CD14-positive monocyte (primary cell): ENCODE measurements at regions not wholly inside any gene's neighbourhood (a gene's known extent, or its start where the extent isn't known, plus 50 kb on each side); places are given as distances from the start of the nearest gene placed in this dataset.

Experiments
- DNase-seq, 3 donors: peaks; one replicate each; pipeline ENCODE4 v3.0.0-alpha.2; 2011 to 2022
- H2AFZ ChIP-seq: 2 replicates; pipeline ENCODE4 v1.6.0; 2012; ENCODE audit warnings: mild to moderate bottlenecking, low read depth, low read length, inconsistent platforms; ENCODE audit not compliant: insufficient read depth, poor library complexity, severe bottlenecking
- H3K27ac ChIP-seq, 2 donors: 1 replicate in 1 of 2; 2 replicates in 1 of 2; pipeline ENCODE4 v1.5.1; 2012 to 2013; ENCODE audit warnings: low read length in 2 of 2, control low read depth in 1 of 2, inconsistent platforms in 1 of 2, low read depth in 1 of 2, mild to moderate bottlenecking in 1 of 2
- H3K27me3 ChIP-seq, 2 donors: one replicate each; pipeline versions ENCODE4 v1.6.0 to v1.6.1; 2011 to 2013; ENCODE audit warnings: low read length in 2 of 2; ENCODE audit not compliant: control insufficient read depth in 2 of 2, insufficient read depth in 2 of 2
- H3K36me3 ChIP-seq, 2 donors: replicated peaks in 1 of 2; 1 replicate in 1 of 2; 2 replicates in 1 of 2; pipeline versions ENCODE4 v1.5.1 to v1.6.1; 2012 to 2013; ENCODE audit warnings: low read length in 2 of 2, control low read depth in 1 of 2, inconsistent platforms in 1 of 2, mild to moderate bottlenecking in 1 of 2; ENCODE audit not compliant: insufficient read depth in 2 of 2, control insufficient read depth in 1 of 2
- H3K4me1 ChIP-seq, 2 donors: 1 replicate in 1 of 2; 2 replicates in 1 of 2; pipeline versions ENCODE4 v1.5.1 to v1.6.1; 2012 to 2013; ENCODE audit warnings: low read length in 2 of 2, control low read depth in 1 of 2, inconsistent platforms in 1 of 2, mild to moderate bottlenecking in 1 of 2, moderate library complexity in 1 of 2; ENCODE audit not compliant: insufficient read depth in 2 of 2, control insufficient read depth in 1 of 2
- H3K4me2 ChIP-seq: replicated peaks from 2 replicates; pipeline ENCODE3; 2012; ENCODE audit warnings: low read length, moderate library complexity, mild to moderate bottlenecking; ENCODE audit not compliant: poor library complexity, severe bottlenecking; ENCODE audit errors: extremely low read depth
- H3K4me3 ChIP-seq, 3 experiments: fragments of 200-600 bp in 1 of 3; sonication (generic) in 1 of 3; replicated peaks in 1 of 3; 1 replicate in 2 of 3; 2 replicates in 1 of 3; pipeline ENCODE4 v1.5.1; 2011 to 2013; ENCODE audit warnings: low read length in 3 of 3, mild to moderate bottlenecking in 3 of 3, control low read depth in 2 of 3, low read depth in 2 of 3, inconsistent platforms in 1 of 3, moderate library complexity in 1 of 3
- H3K79me2 ChIP-seq: 2 replicates; pipeline ENCODE4 v1.6.0; 2012; ENCODE audit warnings: mild to moderate bottlenecking, control low read depth, inconsistent platforms, low read length, moderate library complexity; ENCODE audit not compliant: insufficient read depth
- H3K9ac ChIP-seq: 2 replicates; pipeline ENCODE4 v1.6.0; 2017; ENCODE audit warnings: low read length, mild to moderate bottlenecking; ENCODE audit not compliant: insufficient read depth, poor library complexity, severe bottlenecking
- H3K9me3 ChIP-seq, 2 donors: replicated peaks in 1 of 2; 1 replicate in 1 of 2; 2 replicates in 1 of 2; pipeline versions ENCODE4 v1.5.1 to v1.6.1; 2012 to 2013; ENCODE audit warnings: low read length in 2 of 2, control low read depth in 1 of 2; ENCODE audit not compliant: control insufficient read depth in 1 of 2, insufficient read depth in 1 of 2
- H4K20me1 ChIP-seq: 2 replicates; pipeline ENCODE4 v1.6.0; 2012; ENCODE audit warnings: mild to moderate bottlenecking, low read length, control low read depth, moderate library complexity; ENCODE audit not compliant: insufficient read depth
- H3K27ac Mint-ChIP-seq, 7 donors: one replicate each; pipeline ENCODE4 v1.8.0; 2020; ENCODE audit warnings: mild to moderate bottlenecking in 7 of 7, mixed read lengths in 7 of 7, moderate library complexity in 6 of 7, inconsistent platforms in 2 of 7
- H3K27me3 Mint-ChIP-seq, 3 donors: one replicate each; pipeline ENCODE4 v1.8.0; 2021 to 2022; ENCODE audit warnings: low read depth in 3 of 3, mild to moderate bottlenecking in 3 of 3, mixed read lengths in 3 of 3, moderate library complexity in 3 of 3, inconsistent platforms in 1 of 3
- H3K36me3 Mint-ChIP-seq, 2 donors: one replicate each; pipeline ENCODE4 v1.8.0; 2020; ENCODE audit warnings: mixed read lengths in 2 of 2, inconsistent platforms in 1 of 2, mild to moderate bottlenecking in 1 of 2
- H3K4me1 Mint-ChIP-seq: one replicate; pipeline ENCODE4 v1.8.0; 2020; ENCODE audit warnings: mild to moderate bottlenecking, mixed read lengths
- H3K4me3 Mint-ChIP-seq, 2 donors: one replicate each; pipeline ENCODE4 v1.8.0; 2020; ENCODE audit warnings: mild to moderate bottlenecking in 2 of 2, mixed read lengths in 2 of 2, moderate library complexity in 1 of 2
- H3K9me3 Mint-ChIP-seq, 7 donors: one replicate each; pipeline ENCODE4 v1.8.0; 2020 to 2022; ENCODE audit warnings: mixed read lengths in 7 of 7, mild to moderate bottlenecking in 6 of 7, moderate library complexity in 6 of 7, inconsistent platforms in 2 of 7
- WGBS: methylation state at CpG from one replicate; pipeline ENCODE4 v1.1.5; 2013; ENCODE audit warnings: missing lambda C conversion rate; ENCODE audit not compliant: insufficient coverage; 5-methylcytosine and 5-hydroxymethylcytosine counted together
- intact Hi-C, 2 donors: fragments of 100-400 bp; cut with micrococcal nuclease; formaldehyde crosslinking; loops; one replicate each; pipeline versions ENCODE4 v1.15.0 to v1.15.1; 2023
- TF ChIP-seq, protein P1 (sequence below): fragments of 200-600 bp; IDR thresholded peaks from one replicate; pipeline ENCODE4 v1.8.0; 2022; ENCODE audit warnings: antibody characterized with exemption, mild to moderate bottlenecking

DNA sequence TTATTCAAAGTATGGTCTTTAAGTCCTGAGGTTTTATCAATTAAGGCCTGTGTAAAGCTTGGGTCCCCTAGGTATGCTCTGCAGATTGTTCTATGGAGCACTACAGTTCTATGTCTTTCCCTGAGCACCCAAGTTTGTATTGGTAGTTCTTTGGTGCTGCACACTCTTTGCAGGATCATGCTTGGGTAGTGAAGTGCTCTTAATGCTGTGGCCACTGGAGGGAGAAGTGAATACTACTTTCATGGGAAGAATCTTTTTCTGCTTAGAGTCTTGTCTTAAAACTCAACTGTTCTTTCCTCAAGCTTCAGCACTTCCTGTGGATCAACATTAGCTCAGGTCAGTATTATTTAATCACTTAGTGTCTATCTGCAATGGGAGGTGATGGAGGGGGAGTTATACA lies 93.6 kb upstream of the CFAP20DC start:
- Histone ChIP-seq H4K20me1 (no peaks in the 10 kb centered on the region), H3K9ac (no peak overlapping the region), H3K4me2 (no peak overlapping the region), H3K9me3 (no peaks in the 10 kb centered on the region), H3K4me3 (no peak overlapping the region), H3K27ac (no peak overlapping the region), H3K27me3 (no peaks in the 10 kb centered on the region), H2AFZ (no peak overlapping the region), H3K36me3 (no peaks in the 10 kb centered on the region), H3K4me1 (no peaks in the 10 kb centered on the region), H3K79me2 (no peaks in the 10 kb centered on the region)
- Mint-ChIP-seq H3K27ac (no peak overlapping the region), H3K4me1 (no peaks in the 10 kb centered on the region), H3K4me3 (no peak overlapping the region), H3K27me3 (peaks cover 1 to 2% (median 1%) of the 10 kb centered on the region in 3 donors), H3K9me3 (peaks cover 2 to 16% (median 10%) of the 10 kb centered on the region in 7 donors), H3K36me3 (no peaks in the 10 kb centered on the region)
- TF ChIP-seq, protein P1, sequence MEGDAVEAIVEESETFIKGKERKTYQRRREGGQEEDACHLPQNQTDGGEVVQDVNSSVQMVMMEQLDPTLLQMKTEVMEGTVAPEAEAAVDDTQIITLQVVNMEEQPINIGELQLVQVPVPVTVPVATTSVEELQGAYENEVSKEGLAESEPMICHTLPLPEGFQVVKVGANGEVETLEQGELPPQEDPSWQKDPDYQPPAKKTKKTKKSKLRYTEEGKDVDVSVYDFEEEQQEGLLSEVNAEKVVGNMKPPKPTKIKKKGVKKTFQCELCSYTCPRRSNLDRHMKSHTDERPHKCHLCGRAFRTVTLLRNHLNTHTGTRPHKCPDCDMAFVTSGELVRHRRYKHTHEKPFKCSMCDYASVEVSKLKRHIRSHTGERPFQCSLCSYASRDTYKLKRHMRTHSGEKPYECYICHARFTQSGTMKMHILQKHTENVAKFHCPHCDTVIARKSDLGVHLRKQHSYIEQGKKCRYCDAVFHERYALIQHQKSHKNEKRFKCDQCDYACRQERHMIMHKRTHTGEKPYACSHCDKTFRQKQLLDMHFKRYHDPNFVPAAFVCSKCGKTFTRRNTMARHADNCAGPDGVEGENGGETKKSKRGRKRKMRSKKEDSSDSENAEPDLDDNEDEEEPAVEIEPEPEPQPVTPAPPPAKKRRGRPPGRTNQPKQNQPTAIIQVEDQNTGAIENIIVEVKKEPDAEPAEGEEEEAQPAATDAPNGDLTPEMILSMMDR = no peak
- DNase-seq = no peak
- intact Hi-C loops = no loop called here

GRCh38 chr3:59142556-59142955 lies 92.7 kb upstream of the CFAP20DC start:
- Mint-ChIP-seq H3K27ac (no peak overlapping the region), H3K36me3 (no peaks in the 10 kb centered on the region), H3K4me1 (no peaks in the 10 kb centered on the region), H3K9me3 (peaks cover 2 to 11% (median 6%) of the 10 kb centered on the region in 7 donors), H3K4me3 (no peak overlapping the region), H3K27me3 (peaks cover 1 to 2% (median 1%) of the 10 kb centered on the region in 3 donors)
- TF ChIP-seq, protein P1 = no peak
- H3K9ac ChIP-seq = no peak overlapping the region
- intact Hi-C loops = no loop called here
- no peaks in the 10 kb centered on the region for H3K4me1 ChIP-seq
- H4K20me1 ChIP-seq = no peaks in the 10 kb centered on the region
- DNase-seq = no peak
- H3K27ac ChIP-seq = no peak overlapping the region
- no peaks in the 10 kb centered on the region for H3K36me3 ChIP-seq
- H3K4me2 ChIP-seq = no peak overlapping the region
- H3K4me3 ChIP-seq = no peak overlapping the region
- WGBS = 100% methylated on average over 4 of the region's 6 CpGs
- no peaks in the 10 kb centered on the region for H3K9me3 ChIP-seq
- H3K27me3 ChIP-seq = no peaks in the 10 kb centered on the region
- no peak overlapping the region for H2AFZ ChIP-seq
- no peaks in the 10 kb centered on the region for H3K79me2 ChIP-seq
